Keratinocyte (primary cell): ENCODE measurements at regions not wholly inside any gene's neighbourhood (a gene's known extent, or its start where the extent isn't known, plus 50 kb on each side); places are given as distances from the start of the nearest gene placed in this dataset.

Experiments
- CTCF ChIP-seq, 3 experiments: IDR thresholded peaks in 1 of 3; conservative IDR thresholded peaks in 1 of 3; optimal IDR thresholded peaks in 1 of 3; 2 replicates in 2 of 3; 3 replicates in 1 of 3; pipeline versions ENCODE3 to v1.5.1; 2011; ENCODE audit warnings: low read length in 3 of 3, mild to moderate bottlenecking in 3 of 3, moderate library complexity in 2 of 3, control low read depth in 1 of 3, inconsistent platforms in 1 of 3; ENCODE audit not compliant: insufficient read depth in 2 of 3; ENCODE audit errors: extremely low read depth in 1 of 3
- EZH2 ChIP-seq: IDR thresholded peaks from one replicate; pipeline ENCODE4 v1.6.1; 2012; ENCODE audit warnings: inconsistent platforms, mild to moderate bottlenecking, low read length, moderate library complexity

GRCh38 chr17:77842528-77843147 lies 115.9 kb upstream of the TNRC6C start:
- TF ChIP-seq EZH2 (no peak), CTCF (optimal IDR thresholded peaks at IDR 0.05 in 1 of 3, IDR thresholded peaks at IDR 0.05 in 1 of 3, conservative IDR thresholded peaks at IDR 0.05 in 1 of 3; ENCODE audit: extremely low read depth in 1 of 3, insufficient read depth in 2 of 3, low read length in 3 of 3) (no peak)
